DMS53 (cell line): ENCODE measurements at regions not wholly inside any gene's neighbourhood (a gene's known extent, or its start where the extent isn't known, plus 50 kb on each side); places are given as distances from the start of the nearest gene placed in this dataset.
A peak's percentile ranks its signal among the peaks of the same experiment; 100 is the strongest.

Experiments
- DNase-seq: peaks from one replicate; lab custom pipeline; 2025; lab: John Stamatoyannopoulos, UW

DNA sequence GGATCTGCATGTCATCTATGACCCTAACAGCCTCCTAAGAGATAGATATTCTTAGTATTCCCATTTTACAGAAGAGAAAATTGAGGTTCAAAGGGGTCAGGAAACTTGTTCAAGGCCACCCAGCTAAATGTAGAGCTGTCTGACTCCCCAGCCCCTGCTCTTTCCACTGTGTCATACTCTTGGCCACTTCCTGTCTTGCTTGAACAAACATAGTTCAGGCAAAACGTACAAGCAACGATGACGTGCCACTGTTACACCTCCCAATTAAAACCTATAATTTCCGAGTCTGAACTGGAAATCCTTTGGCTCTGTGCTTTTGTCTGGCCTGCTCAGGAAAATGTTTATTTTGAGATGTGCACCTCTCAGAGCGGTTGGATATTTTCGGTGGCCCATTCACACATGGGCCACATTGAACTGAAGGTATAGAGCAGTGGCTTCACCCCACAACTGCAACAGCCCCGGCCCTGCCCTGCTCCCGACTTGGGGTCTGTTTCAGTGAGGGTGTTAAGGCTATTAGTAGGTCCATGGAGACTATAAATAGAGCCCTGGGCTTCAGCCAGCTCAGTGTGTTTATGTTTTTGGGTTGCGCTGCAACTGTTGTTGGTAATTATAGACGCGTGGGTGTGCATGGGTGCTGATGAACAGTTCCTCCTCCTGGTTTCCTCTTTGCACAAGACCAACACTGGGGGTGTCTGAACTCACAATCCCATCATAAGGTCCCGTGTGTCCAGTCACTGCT lies 172.3 kb upstream of the ADO start:
- DNase-seq: peak; percentile 72

DNA sequence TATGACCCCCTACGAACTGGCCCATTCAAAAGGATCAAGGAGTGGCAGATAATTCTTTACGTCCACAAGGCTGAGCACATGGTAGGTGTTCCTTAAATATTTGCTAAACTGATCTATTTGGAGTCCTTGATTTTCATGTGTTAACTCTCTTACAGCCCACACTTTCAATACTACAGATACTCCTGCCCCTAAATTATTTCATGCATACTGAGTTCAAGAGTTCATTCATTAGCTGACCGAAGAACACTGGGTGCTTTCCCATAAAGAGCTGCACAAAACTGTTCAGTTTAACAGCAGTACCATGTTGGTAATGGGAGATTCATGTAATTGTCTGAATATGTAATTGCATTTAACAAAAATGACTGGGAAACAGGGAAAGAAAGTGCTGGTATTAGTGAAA lies 170.5 kb upstream of the ADO start:
- DNase-seq: no peak

DNA sequence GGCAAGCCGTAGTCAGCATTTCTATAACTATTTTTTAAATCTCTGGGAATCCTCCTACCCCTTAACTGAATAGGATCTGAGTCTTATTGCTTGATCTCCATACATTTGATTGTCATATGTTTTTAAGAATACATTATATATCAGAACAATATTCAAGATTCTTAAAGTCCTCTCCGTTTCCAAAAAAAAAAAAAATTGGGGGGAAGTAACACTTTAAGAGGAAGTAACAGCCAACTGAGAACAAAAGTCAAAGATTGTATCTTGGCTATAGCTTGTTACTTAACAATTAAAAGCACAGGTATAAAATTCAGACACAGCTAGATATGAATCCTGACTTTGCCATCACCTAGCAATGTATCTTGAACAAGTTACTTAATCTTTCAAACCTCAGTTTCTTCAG lies 169.9 kb upstream of the ADO start:
- DNase-seq: no peak

DNA sequence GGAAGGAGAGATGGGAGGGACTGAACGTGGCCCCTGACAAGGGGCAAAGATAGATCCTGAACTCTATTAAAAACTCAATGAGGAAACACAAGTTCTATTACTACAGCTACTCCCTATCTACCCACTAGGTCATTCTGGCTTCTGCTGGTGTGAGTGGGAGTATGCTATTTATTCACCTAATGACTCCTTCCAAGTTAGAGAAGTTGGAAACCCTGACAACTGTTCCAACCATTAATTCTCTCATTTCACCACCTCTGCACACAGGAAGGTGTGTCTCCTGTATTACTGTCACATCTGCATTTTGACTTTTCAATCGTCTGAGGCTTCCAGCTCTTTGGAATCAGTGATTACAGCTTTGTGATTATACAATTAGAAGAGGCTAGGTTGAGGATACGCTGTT lies 169.4 kb upstream of the ADO start:
- no peak for DNase-seq

DNA sequence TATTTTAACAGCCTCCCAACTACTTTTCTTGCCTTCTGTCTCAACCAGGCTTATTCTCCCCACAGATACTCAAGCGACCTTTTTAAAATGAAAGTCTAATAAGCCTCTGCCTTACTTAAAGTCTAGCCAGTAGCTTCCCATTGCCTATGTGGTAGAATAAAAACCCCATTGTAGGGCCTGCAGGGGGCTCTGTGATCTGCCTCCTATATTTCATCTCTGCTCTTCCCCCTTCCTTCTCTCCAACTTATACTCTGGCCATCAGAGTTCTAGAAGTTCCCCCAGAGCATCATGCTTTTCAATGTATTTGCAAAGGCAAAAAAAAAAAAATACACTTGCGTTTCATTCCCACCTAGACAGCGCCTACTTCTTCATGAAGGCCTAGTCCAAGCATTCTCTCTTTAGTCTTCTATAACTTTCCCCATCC lies 167.7 kb upstream of the ADO start:
- DNase-seq: no peak

DNA sequence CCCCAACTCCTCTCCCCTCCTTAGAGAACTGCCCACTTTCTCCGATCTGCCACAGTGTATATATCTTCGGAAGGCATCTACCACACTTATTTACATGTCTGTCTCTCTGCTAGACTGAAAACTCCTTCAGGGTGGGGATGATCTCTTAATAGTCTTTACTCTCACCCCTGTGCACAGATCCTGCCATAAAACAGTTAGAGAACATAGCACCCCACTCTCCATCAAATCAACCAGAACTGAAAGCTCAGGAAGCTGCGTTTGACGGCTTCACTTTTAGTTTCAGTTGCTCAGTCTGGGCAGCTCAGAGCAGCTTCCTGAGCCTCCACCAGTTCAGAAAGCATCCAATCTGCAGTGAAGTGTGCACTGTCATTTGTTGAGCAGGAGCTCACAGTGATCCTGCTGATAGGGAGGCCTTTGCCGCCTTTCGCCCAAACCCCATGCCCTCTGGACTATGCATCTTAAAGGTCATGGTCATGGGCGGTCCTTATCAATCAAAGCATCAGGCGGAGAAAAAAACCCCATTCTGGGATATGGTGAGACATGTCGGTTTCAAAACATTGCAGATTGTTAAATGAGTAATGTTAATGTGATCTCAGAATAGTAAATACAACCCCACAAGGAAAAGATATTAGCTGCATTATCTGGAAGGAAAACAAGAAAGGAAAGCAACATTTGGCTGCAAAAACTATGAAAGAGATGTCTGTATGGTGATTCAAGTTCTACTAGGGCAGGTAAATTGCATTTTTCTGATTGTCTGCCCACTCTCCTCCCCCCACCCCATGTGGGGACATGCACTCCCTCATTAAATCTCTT lies 167.1 kb upstream of the ADO start:
- DNase-seq: no peak

DNA sequence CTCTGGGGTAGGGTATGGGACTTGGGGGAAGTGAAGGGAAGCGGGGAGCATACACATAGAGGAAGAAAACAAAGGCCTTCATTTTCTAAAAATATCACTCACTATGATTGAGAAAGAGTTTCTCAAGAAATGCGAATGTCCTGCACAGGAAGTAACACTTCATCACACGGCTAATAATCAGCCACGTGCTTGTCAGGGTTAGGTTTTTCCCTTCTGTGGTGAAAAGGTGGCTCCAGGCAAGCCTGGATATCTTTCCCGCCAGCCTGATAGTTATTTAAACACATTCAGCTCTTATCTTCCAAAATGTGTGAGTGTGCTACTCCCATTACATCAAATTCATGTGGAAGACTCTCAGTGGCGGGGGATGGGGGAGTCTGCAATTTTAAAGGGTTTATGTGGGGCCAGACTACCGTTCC lies 166.4 kb upstream of the ADO start:
- no peak for DNase-seq

DNA sequence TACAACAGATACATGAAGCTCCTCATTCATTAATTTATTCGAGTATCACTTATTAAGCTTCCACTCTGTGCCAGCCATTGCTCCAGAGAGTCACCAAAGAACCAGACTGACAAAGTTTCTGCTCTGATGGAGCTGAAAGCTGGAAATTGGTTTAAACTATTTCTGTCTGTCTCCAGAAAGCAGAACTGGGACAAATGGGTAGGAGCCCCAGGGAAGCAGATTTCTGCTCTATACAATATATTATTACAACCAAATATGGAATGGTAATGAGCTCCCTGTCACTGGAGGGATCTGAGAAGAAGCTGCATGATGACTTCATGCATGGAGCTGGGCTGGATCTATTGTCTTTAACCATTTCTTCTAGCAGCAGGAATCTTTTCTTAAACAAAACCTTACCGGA lies 165.4 kb upstream of the ADO start:
- no peak for DNase-seq

DNA sequence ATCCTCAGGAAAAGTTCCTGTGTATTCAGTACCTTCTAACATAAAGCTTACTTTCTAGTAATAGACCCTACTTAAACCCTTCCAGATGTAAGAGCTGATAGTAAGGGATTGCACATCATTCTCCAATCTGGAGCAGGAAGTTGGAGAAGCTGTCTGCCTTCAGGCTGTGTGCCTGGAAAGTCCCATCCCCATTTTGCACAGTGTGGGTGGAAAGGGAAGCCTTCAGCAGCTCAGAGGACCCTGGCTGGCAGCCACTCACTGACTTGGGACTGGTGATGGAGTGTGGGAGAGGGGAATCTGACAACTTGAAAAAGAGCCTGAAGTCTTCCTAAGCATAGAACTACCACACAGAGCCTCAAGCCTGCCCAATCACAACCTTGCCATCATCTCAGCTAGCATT lies 164.1 kb upstream of the ADO start:
- DNase-seq: no peak

DNA sequence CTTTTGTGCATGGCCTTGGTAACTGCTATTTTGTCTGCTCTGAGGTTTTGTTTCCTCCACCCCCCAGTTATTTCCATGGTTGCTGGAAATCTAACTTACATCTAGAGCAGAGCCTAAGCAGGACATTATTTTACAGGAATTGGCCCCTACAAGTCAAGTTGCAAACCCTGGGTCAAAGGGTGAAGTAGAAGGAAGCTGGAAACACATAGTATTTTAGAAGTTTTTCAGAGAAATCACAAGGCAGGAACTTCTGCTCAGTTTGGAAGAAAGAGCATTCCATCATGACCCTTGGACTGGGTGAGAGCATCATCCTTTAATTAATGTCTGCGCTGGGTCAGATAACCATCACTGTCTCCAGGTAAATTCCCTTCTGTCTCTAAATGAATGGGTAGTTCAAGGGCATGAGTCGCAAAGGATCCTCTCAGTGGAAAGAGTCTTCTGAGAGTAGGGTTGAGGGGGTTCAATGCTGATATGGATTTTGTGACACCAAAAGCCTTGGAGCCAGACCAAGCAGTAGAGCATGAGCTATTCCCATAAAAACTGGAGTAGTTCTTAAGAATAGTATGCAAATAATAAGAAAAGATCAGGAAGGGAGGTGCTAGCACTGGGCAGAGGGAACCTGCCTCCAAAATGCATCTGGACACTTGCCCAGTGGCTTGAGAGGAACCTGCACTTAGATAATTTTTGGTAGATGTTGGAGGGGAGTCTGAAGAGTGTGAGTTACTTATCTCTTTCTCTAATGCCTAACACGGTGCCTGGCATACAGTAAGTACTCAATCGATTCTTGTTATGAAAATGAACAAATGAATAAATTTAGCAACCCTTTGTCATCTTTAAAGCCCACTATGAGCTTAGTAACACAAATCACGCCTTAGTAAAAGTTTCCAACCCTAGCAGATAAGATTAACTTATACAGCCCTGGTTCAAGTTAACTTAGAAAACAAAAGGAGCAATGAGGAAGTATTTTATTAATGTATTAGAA lies 160.6 kb upstream of the ADO start:
- no peak for DNase-seq

DNA sequence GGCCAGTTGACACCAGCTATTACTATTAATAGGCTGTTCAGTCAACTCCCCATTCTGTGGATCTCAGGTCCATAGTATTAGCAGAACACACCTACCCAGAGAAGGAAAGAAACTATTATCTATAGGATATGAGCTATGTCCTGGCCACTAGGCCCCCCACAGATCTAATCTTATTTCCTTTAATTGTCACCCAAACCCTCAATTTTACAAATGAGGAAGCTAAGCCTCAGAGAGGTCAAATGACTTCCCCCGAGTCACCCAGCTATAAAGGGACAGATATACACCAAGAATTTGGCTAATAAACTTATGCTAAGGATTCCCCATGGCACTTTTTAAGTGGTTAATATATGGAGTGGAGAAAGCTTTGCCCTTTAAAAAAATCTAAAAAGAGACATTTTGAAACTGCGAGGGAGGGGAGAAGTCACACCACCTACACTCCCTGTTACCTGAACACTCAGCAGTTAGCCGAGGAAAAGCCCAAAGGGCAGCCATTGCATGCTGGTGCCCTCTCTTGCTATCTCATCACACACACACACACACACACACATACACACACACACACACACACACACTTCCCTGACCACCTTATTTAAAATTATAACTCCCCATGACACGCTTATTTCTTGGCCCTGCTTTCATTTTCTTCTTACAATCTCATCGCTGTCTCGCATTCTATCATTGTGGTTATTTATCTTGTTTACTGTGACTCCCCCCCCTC lies 157.0 kb upstream of the ADO start:
- DNase-seq: no peak

DNA sequence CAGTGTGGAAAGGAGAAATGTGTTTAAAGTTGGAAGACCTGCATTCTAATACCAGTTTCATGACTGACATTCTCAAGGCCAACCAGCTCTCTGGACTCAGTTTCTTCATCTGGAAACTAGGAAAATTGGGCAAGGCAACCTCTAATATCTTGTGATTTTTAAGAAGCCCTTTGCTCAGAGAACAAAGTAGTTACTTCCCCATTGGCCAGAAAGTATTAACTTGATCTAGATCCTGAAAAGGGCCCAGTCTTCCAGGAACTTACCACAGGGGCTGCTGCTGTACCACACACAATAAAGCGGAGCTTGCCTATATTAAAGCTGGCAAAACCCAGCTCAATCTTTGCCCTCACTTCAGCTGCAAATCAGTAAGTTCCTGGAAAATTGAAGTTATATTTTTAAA lies 155.6 kb upstream of the ADO start:
- no peak for DNase-seq

DNA sequence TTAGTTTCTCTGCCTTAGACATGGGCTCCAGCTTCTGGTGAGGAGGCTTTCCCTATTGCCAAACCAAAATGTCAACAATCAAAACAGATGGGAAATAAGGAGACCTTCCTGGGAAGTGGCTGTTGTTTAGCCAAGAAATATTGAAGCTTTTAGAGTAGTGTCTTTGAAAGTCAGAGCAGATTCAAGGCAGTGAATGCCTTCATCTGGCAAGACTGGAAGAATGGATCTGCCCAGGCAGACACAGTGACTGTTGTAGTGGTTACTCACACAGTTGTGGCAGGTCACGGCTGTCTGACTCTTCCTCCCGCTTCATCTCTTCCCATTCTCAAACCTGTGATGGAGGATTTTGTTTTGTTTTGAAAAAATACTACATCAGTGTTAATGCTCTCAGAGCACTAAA lies 154.1 kb upstream of the ADO start:
- no peak for DNase-seq

DNA sequence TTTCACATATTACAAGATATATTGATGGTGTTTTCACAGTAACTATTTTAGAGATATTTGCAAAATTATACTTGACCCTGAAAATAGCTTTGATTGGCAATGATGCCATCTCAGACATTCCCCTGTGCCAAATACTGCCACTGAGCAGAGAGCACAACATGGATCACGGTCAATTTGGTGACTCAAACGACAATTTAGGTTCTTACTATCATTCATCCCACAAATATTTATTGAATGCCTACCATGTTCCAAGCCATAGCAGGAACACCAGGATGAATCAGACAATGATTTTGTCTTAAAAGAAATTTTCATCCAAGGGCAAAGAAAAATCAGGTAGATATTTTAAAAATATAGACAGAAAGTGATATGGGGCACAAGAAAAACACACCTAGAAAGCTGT lies 153.2 kb upstream of the ADO start:
- DNase-seq: no peak

DNA sequence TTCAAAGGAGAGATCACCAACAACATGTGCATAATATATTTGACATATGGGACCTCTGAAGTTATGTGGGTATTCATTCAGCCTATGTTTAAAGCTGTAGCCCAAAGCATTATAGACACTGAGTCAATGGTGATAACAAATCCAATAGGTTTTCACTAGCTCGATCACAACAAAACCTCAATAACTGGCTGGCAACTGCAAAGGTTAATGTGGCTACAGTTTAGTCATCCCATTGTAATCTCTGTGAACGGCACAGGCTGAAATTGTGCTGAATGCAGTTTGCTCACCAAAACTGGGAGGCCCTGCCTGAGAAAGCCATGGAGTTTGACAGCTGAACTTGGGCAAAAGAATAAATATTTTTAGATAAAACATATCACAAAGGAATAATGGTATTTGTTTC lies 152.4 kb upstream of the ADO start:
- DNase-seq: no peak

DNA sequence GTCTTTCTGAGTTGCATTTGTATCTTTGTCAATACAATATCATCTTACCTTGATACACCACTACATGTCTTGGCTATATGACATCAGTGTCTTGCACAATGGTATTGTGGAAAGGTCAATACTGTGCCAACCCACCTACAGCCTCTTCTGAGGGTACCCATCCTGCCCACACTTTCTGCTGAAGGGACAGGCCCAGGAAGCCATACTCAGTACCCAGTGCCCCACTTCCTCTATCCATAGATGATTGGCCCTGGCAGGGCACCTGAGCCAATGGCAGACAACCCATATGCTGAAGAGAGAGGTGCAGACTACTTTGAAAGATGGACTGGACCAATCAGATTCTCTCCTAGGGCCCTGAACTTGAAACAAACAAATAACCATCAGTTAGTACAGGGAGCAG lies 152.0 kb upstream of the ADO start:
- DNase-seq: no peak

DNA sequence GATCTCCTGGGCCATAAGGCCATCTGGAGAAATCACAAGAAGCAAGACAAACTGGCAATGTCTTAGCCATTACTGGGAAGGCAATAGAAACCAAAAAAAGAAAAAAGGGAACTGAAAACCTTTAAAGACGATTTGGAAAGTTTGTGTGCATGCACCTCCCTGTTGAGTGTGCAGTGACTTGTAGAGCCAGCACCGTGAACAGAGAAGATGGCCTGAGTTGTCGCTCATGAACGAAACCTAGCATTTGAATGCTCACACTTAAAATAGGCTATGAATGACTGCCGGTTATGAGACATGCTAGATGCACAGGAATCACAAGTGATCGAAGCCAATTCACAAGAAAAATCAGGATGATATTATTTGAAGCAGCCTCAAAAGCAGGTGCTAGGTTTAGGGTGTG lies 151.3 kb upstream of the ADO start:
- DNase-seq: no peak

DNA sequence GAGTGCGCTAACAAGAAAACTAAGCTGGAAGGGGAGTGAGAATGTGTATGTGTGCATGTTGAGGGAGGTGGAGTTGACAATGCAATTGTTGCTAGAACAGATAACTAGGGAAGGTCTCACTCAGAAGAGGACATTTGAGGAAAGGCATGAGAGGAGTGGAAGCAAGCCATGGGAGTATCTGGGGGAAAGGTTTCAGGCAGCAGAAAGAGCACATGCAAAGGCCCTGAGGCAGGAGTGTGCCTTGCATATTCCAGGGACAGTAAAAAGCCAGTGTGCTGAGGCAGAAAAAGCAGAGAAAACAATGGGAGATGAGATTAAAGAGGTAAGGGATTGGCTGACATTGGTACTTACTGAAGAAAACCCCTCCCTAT lies 149.6 kb upstream of the ADO start:
- no peak for DNase-seq

DNA sequence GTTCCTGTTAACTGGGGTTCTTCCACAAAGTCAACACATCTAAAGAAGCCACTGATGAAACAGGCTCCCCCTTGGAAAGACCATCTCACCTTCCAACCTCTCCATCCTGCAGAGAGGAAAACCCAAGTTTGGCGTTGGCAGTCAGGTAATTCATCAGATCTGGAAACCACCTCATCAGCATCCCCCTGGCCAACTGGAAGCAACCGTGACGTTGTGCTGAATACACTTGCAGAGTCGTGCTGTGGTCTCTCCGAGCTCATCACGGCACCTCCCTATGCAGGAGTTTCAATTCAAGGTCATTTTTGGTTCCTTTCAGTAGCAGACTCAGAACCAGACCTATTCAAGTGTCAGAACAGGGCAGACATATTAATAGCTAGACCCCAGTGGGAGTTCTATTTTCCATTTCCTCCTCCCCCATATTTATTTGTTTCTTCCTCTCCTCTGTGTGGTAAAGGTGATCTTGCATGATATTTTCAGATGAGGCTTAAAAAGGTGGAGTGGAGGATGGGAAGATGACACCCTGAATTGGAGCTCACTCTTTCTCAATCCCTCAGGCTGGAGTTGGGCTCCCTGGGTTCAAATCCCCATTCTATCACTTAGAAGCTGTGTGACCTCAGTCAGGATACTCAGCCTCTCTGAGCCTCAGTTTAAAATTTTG lies 149.1 kb upstream of the ADO start:
- no peak for DNase-seq

DNA sequence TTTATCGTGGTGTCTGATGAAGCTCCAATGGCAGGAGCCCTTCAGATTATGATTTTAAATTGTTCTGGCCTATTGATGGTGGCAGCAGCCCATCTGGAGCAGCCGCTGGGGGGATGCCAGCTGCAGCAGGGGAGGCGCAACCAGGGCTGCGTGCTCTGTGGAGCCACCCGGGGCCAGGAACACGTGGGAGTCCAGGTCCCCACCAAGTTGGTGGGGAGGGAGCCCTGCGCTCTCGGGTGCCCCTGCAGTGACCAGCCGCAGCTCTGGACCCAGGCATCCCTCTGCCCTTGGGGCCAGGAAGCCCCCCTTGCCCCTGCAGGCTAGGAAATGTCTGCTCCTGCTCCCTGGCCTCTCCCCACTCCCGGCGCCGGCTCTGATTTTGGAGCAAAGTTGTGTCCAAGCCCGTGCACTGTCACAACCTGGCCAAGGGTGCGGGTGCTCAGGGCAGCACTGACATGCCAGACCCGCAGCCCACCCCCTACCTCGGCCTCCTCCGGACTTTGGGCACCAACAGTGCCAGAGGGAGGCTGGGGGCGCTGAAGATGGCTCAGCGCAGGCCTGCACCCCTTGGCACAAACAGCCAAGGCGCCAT lies 147.2 kb upstream of the ADO start:
- DNase-seq: no peak

DNA sequence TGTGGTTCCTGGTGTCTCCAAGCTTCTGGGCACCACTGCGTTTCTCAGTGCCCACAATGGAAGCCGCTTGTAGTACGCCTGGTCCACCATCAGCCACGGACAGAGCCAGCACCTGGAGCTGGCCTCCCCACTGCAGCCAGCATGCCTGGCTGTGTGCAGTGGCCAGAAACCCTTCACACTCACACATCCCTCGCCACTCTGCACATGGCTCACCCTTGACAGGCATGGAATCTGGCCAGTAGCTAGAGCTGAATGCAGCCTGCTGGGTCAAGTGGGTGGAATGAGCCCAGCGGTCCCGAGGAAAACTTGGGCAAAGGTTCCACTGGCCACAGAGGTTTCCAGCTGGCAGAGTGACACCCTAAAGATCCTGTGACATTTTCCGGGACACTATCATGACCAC lies 146.0 kb upstream of the ADO start:
- no peak for DNase-seq
